ENCODE measurements at regions not wholly inside any gene's neighbourhood (a gene's known extent, or its start where the extent isn't known, plus 50 kb on each side); places are given as distances from the start of the nearest gene placed in this dataset.

DNA sequence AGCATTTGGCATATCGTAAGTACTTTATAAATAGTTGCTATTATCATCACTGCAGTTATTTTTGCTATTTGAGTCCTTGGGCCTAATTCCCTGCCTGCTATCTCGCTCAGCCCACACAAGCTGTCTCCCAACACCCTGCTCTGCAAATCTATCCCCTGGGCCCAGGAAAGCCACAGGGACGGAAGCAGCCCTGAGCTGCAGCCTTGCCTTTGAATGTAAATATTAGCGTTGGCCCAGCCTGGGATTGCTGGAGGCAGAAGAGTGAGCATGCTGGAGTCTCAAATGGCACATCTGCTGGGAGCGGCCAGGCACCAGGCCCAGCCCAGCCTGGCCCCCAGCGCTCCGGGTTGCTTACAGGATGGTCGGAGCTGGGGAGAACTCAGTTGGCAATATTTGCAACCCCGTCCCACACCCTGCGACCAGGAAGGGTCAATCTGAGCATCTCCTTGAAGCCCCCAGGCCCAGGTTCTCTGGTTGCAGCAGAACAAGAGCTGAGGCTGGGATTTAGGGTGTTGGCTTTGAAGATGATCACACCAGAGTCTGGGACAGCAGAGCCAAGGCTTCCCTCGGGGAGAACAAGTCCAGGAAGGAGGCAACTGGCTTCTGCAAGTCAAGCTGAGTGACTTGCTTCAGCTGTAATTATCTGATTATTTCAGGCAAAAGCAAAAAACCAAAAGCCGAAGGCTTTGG lies 529.6 kb downstream of the SHQ1 start:
- no peak for DNase-seq
- H3K36me3 ChIP-seq, result no peaks in the 10 kb centered on the region
- no peak for TF ChIP-seq CTCF (IDR thresholded peaks at IDR 0.05; ENCODE audit: borderline replicate concordance)
- H3K27me3 ChIP-seq (ENCODE audit: low read depth), result no peaks in the 10 kb centered on the region
- no peak overlapping the region for H3K4me3 ChIP-seq
- intact Hi-C loops (cut with micrococcal nuclease), result no loop called here
- H3K4me1 ChIP-seq, result peaks cover 45% of the 10 kb centered on the region
- H3K9me3 ChIP-seq (replicated peaks), result peaks cover 3% of the 10 kb centered on the region
- peak overlapping the region; percentile 70 for H3K27ac ChIP-seq (replicated peaks)

DNA sequence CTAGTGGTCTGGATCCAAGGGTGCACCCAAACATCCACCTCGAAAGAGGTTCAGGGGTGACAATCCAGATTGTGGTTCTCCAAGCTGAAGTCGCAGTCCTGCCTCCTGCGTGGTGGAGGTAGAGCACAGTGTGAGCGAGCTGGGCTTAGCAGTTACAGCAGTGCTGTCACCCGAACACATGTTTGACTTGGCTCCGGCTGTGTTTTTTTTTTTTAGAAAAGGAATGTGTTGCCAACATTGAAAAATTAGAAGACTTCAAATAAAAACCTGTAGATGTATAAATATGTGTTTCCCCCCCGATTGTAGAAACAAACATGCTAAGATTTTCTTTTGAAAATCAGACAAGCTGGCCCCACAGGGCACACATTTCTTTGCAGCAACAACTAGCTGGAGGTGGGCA lies 530.8 kb downstream of the SHQ1 start:
- TF ChIP-seq CTCF (IDR thresholded peaks at IDR 0.05; ENCODE audit: borderline replicate concordance), result no peak
- DNase-seq, result no peak
- intact Hi-C loops (cut with micrococcal nuclease), result no loop called here
- Histone ChIP-seq H3K9me3 (replicated peaks) (peaks cover 3% of the 10 kb centered on the region), H3K4me1 (peaks cover 45% of the 10 kb centered on the region), H3K36me3 (no peaks in the 10 kb centered on the region), H3K27ac (replicated peaks) (peak overlapping the region; percentile 70), H3K27me3 (ENCODE audit: low read depth) (no peaks in the 10 kb centered on the region), H3K4me3 (no peak overlapping the region)

GRCh38 chr3:72316501-72317279 lies 531.6 kb downstream of the SHQ1 start:
- intact Hi-C loops (cut with micrococcal nuclease), result no loop called here
- TF ChIP-seq CTCF (IDR thresholded peaks at IDR 0.05; ENCODE audit: borderline replicate concordance), result no peak
- Histone ChIP-seq H3K4me3 (no peak overlapping the region), H3K27ac (replicated peaks) (no peak overlapping the region), H3K27me3 (ENCODE audit: low read depth) (no peaks in the 10 kb centered on the region), H3K4me1 (peaks cover 45% of the 10 kb centered on the region), H3K9me3 (replicated peaks) (peaks cover 3% of the 10 kb centered on the region), H3K36me3 (no peaks in the 10 kb centered on the region)
- DNase-seq, result no peak

DNA sequence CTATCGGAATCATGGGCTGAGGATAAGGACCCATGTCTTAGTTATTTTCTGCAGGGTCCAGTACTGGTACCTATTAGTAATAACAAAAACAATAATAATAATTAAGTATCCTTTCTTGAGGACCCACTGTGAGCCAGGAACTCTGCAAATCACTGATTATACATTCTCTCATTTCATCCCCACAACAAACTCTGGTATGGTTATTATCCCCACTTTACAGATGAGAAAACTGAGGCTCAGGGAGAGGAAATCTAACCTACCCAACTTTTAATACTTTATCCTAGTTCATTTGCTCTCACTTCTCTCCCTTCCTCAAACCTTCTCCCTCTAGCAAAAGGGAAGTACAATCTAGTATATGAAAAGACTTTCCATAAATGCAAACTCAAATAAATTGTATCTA lies 528.4 kb upstream of the PROK2 start:
- intact Hi-C loops (cut with micrococcal nuclease), result no loop called here
- no peaks in the 10 kb centered on the region for H3K36me3 ChIP-seq
- H3K4me3 ChIP-seq, result no peak overlapping the region
- peaks cover 35% of the 10 kb centered on the region for H3K4me1 ChIP-seq
- H3K27ac ChIP-seq (replicated peaks), result no peak overlapping the region
- DNase-seq, result no peak
- peaks cover 3% of the 10 kb centered on the region for H3K9me3 ChIP-seq (replicated peaks)
- no peak for TF ChIP-seq CTCF (IDR thresholded peaks at IDR 0.05; ENCODE audit: borderline replicate concordance)
- H3K27me3 ChIP-seq (ENCODE audit: low read depth), result no peaks in the 10 kb centered on the region

DNA sequence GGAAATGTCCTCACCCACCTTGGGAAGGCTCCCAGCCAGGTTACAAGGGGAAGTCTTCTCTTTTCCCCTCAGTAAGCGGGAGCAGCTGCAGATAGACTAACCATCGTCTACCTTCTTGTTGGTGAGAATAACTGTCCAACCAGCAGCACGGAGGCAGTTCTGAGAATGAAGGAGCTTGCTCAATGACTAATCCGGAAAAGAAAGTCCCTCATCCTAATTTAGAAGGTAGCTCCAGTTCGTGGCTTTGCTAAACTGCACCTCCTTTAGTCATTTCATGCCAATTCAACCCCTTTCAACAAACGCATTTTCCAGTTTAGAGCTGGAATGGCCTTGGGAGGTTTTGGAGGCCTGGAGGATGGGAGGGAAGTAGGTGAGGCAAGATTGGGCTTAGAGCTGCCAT lies 527.4 kb upstream of the PROK2 start:
- TF ChIP-seq CTCF (IDR thresholded peaks at IDR 0.05; ENCODE audit: borderline replicate concordance), result no peak
- no peaks in the 10 kb centered on the region for H3K36me3 ChIP-seq
- peaks cover 3% of the 10 kb centered on the region for H3K9me3 ChIP-seq (replicated peaks)
- DNase-seq, result no peak
- intact Hi-C loops (cut with micrococcal nuclease), result no loop called here
- H3K4me3 ChIP-seq, result no peak overlapping the region
- H3K27me3 ChIP-seq (ENCODE audit: low read depth), result no peaks in the 10 kb centered on the region
- H3K4me1 ChIP-seq, result peaks cover 25% of the 10 kb centered on the region
- no peak overlapping the region for H3K27ac ChIP-seq (replicated peaks)
